ENCODE measurements at regions not wholly inside any gene's neighbourhood (a gene's known extent, or its start where the extent isn't known, plus 50 kb on each side); places are given as distances from the start of the nearest gene placed in this dataset.

DNA sequence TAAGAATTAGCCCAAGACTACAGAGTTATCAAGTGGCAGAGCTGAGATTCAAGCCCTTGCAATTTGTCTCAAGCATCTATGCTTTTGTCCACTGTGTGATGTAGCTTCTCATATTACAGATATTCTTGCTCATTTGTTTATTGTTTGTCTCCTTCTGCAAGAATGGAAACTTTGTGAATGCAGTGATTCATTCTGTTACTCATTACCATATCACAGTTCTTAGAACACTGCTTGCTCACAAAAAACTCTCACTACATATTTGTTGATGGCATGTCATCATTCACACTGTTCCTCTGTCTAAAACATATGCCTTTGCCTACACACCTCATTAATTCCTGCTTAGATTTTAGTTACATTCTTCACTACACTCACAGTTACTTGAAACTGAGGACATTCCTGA, 1198.9 kb downstream of the PLA2G4A start:
- TF ChIP-seq CTCF (IDR thresholded peaks at IDR 0.05) (no peak), POLR2A (IDR thresholded peaks at IDR 0.05) (no peak), POLR2AphosphoS5 (IDR thresholded peaks at IDR 0.05) (no peak), EP300 (IDR thresholded peaks at IDR 0.05) (no peak)

All from sigmoid colon (tissue), 4 donors.